Activated naive CD4-positive, alpha-beta T cell treated with Interleukin-2 at 50 U/mL for 16 hours (primary cell): ENCODE measurements at regions not wholly inside any gene's neighbourhood (a gene's known extent, or its start where the extent isn't known, plus 50 kb on each side); places are given as distances from the start of the nearest gene placed in this dataset.
"Not testable (repeated sequence)": the region's sequence is repeated elsewhere in the genome, so short reads cannot be mapped to it uniquely, and the experiment has no call there.

ENCODE experiments used
- DNase-seq: peaks from one replicate; pipeline ENCODE4 v3.0.0-alpha.2; 2020

DNA sequence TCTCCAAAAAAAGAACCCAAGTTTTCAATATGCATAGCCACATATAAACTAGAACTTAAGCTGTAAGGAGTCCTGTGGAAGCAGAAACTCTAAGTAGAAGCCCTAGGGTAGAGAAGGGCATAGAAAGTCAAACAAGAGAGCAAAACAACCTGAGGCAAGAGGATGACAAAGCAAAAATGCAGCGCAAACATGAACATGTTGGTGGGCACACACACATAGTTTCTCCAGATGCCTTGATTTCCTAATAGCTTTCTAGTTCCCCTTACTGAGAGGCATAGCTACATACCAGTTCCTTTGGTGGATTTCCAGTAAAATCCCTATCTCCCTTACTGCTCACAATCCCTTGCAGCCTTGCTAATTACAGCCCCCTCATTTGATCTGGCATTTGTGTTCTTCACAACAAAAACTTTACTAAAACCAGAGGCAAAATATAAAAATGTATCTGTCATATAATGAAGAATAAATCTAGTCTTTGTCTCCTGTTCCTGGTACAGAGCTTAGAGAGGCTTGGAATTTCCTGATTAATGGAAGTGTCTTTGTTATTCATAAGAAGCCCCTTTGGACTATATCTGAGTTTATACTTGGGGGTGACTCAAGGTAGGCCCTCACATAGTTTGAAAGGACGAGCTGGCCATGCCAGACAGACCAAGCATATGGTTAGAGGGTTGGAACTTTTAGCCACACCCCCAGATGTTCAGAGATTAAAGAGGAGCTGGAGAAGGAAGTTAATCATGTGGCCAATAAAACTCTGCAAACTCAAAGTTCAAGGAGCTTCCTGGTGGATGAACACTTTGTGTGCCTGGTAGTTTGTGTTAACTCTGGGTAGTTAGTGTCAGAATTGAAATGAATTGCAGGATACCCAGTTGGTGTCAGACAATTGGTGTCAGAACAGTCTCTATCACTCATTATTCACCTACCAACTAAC, 52.7 kb upstream of the ZCCHC13 start:
- no peak for DNase-seq

DNA sequence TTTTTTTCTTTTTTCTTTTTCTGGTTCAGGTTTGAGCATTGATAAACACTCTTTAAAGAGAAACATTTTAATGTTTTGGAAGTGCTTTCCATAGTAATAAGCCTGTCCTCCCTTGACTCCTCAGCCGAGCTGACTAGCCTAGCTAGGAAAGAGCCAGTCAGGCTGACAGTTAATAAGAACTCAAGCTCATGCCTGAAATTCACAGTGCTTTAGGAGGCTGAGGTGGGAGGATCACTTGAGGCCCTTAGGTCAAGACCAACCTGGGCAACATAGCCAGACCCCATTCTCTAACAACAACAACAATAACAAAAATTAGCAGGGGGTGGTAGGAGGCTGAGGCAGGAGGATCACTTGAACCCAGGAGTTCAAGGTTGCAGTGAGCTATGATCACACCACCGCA, 53.4 kb upstream of the ZCCHC13 start:
- no peak for DNase-seq

DNA sequence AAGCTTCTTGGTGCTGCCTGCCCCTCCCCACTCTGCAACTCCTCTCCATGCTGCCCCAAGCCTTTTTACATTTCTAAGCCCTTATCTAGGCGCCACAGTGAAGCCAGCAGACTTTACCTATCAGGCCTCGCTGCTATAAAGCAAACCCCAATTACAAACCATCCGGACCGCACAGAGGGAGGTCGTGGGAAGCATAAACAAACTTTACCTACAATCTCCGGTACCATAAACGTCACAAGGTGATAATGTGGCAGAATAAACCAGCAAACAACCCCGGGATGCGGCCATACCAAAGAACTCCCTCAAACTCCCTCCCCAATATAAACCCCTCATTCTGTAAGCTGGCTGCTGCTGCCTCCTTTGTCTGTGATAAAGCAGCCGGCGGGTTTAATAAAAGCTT, 54.0 kb upstream of the ZCCHC13 start:
- DNase-seq, result no peak

DNA sequence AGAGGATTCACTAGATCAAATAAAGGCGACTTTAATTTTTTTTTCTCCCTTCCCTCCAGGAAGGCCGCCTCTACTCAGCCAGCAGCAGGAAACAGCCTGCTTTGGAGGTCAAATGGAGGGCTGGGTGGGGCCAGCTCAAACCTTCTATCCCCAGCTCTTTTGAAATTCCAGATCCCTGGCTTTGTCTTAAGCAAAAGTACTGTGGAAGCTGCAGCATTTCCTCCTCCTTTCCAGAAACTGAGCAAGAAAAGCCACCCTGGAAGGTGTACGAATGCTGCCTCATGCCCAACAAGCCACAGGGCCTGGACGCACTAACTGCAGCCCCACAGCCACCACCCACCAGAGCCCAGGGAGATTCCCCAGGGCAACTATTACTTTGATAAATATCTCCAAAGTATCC, 55.1 kb upstream of the ZCCHC13 start:
- DNase-seq, result no peak

DNA sequence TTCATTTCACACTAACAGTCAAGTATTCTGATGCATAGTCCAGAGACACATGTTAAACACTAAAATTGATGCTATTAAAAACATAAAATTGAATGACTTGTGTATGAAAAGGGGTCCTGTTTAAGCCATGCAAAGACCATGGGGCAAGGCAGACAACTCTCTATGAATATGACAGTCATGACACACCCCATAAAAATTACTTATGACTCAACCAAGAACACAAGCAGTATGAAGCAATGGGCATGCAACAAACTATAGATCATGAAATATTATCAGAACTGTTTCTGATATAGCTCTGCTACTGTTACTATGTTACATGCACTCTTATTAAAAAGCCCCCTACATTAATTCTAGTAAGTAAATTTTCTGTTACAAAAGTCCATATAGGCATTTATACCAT, 57.5 kb upstream of the ZCCHC13 start:
- DNase-seq, result no peak

DNA sequence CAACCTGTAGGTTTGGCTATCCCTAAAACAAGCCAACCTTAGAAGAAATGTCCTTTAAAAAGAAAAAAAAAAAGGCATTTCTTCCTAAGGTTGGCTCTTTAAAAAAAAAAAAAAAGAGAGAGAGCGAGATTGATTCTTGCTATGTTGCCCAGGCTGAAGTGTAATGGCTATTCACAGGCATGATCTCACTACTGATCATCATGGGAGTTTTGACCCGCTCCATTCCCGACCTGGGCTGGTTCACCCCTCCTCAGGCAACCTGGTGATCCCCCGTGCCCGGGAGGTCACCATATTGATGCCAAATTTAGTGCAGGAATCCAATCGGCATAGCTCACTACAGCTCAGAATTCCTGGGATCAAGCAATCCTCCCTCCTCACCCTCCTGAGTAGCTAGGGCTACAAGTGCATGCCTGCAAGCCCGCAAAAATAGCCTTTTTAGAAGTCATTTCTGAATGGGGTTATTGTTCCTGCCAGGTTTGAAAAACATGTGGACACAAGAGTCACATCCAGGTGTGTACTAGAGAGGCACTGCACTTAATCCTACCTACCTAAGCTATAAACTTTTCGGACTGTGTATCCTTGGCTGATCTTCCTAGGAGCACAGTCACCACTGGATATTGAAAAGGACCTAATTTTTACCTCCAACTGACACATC, 61.4 kb upstream of the ZCCHC13 start:
- no peak for DNase-seq

DNA sequence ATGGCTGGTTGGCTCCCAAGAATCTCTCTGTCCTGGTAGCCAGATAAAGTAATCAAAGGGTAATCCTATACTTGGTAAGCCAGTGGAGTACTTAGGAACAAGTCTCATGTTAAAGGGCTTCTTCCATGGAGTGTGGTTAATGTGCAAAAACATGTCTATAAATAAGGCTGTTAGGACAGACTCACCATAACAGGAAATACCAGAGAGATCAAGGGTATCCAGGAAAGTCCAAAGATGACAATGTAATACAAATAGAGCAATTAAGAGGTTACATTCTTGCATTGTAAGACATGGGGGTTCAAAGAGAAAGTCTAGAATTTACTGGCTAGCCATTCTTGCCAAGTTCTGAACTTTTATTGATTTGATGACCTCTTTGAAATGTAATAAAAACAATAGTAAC, 61.9 kb upstream of the ZCCHC13 start:
- DNase-seq, result no peak

DNA sequence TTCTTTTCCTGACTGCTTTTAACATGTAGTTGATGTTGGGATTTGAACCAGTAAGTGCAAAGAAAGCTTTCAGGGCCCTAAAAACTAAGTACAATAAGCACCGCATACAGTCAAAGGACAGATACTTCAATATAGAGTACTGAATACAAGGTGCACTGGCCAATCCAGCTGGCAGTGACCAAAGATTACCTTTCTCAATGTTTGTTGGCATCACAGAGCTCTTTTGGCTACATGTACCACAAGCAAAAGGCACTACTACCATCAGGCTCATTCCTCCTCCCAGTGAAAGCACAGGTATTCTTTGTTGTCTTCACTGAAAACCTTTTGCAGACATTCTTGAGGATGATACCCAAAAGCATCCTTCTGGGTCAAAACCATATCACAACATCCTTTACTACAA, 65.2 kb upstream of the ZCCHC13 start:
- no peak for DNase-seq

DNA sequence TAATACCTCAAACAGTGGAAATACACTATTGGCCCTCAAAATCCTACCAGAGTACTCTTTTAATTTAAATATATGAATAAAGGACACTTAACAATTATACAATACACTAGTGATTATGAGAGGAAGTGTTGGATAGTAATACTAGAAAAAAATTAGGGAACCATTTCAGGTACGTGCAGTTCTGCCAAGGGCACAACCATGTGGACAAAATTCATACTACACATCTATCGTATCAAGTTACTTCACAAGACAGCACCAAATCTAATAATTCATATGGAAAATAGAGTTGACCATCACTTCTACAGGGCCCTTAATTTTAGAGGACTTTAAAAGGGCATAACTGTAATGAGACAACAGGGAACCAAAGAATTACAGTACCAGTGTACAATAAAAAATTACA, 69.2 kb upstream of the ZCCHC13 start:
- DNase-seq, result no peak

DNA sequence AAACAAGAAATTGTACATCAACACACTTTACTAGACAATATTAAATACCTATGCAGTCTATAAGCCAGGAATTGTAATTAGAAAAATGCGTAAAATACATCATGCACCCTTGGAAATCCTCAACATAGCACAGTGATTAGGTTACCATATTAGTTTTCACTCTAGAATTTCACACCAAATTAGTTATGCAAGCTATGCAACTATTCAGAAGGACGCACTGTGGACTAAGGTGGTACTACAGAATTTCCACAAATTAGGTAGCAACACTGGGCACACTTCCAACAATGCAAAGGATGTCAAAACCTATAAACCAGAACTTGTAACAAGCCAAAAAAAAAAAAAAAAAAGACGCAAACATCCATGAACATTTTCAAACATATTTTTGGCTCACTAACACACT, 71.1 kb upstream of the ZCCHC13 start:
- no peak for DNase-seq

DNA sequence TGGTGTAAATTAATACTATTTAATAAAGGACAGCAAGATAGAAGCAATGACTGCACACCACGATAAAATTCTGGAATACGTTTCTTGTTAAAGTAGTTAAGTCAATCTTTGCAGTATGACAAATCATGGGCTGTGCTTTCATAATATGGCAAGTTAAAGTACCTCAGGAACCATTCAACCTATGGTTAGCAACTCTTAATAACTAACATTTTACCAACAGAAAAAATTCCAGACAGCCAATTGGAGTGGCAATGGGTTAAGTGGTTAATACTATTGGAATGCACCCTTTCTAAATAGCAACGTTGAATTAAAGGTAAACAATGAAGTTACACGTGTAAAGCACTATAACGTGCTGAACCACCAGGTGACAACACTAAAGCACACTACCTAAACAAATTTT, 72.4 kb upstream of the ZCCHC13 start:
- no peak for DNase-seq

DNA sequence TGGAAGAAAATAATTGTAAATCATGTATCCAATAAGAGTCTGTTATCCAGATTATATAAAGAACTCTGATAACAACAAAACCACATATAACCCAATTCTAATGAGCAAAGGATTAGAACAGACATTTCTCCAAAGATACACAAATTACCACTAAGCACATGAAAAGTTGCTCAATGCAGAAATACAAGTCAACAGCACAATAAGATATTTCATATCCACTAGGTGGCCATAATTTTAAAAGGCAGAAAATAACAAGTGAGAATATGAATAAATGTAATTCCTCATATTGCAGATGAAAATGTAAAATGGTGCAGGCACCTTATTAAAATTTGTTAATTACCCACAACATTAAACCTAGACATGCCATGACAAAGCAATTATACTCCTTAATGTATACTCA, 73.9 kb upstream of the ZCCHC13 start:
- no peak for DNase-seq

DNA sequence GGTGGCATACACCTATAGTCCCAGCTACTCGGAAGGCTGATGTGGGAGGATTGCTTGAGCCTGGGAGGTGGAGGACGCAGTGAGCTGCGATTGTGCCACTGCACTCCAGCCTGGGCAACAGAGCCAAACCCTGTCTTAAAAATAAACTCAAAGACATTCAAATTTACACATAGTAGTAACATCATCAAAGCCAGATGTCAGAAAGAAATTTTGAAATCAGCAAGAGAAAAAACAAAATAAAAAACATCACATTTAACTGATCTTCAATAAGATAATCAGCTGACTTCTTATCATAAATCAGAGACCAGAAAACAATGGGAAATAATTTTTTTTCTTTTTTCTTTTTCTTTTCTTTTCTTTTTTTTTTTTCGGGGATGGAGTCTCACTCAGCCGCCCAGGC, 78.9 kb upstream of the ZCCHC13 start:
- DNase-seq, result no peak

DNA sequence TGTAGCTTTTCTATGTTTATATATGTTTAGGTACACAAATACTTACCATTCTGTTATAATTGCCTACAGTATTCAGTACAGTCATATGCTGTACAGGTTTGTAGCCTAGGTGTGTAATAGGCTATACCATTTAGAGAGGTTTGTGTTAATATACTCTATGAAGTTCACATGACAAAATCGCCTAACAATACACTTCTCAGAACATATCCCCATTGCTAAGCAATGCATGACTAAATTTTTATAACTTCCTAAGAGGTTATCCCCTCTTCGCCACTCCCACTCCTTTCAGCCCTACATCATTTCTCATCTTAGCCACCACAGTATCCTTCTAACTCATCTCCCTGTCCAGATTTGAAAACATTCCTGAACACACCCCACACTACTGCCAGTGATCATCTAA, 83.7 kb upstream of the ZCCHC13 start:
- no peak for DNase-seq

DNA sequence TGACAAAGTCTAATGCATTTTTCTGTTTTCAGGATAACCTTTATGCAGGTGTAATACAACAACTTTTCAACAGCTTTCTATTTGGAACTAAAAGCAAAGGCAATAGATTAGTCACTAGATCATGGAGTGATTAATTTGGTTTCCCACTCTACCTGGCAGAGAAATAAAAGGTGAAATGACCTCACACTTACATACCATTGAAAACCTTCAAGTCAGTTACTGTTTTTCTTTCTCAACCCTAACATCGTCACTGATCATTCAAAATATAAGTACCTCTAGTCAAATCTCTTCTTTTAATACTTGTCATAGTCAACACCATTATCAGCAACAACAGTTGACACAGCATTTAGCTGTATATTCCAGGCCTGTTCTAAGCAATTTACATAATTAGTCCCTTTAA, 85.1 kb upstream of the ZCCHC13 start:
- no peak for DNase-seq

DNA sequence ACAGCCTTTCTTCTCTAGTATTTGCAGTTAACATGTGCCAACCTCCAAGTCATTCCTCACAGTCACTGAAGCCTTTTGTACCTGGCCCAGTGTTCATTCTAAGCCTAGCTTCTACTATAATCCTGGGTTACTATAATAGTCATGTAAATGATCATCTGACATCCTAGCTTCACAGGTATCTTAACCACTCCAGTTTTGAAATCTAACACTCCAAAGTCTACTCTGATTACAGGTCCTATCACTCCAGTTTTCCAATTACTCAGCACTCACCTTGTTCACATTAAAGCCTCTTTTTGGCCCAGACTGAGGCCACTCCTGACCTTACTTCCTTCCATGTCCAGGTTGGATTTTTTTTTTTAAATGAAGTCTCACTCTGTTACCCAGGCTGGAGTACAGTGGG, 87.6 kb upstream of the ZCCHC13 start:
- no peak for DNase-seq

DNA sequence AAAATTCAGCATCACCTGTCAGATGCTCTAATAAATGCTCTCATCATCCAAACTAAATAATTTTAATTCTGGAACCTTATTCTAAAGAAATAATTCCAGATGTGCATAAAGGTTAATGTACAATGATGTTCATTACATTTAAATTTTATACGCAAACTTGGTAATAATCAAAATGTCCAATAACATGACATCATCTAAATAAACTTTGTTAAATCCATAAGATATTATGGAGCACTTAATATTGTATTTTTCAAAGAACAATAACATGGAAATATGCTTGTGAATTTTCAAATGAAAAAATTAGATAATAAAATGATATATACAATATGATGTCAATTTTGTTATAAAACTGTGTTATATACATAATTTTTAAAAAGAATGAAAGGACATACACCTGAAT, 92.1 kb upstream of the ZCCHC13 start:
- no peak for DNase-seq

DNA sequence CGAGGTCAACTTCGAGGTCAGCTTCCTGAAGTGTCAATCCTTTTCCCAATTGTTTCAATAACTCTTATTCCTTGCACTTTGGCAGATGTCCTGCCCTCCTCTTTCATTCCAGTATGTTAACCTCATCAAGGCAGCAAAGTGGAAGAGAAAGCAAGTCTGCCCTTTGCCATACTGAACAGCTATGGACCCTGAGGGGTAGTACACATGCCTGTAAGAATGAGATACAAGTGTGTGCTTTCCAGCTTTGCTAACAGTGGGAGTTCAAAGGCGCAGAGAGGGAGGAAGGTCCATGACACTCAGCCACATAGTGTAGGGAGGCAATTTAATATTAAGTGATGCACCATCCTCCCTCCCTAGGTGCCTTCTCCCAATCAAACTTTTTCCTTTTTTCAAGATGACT, 96.4 kb upstream of the ZCCHC13 start:
- no peak for DNase-seq

DNA sequence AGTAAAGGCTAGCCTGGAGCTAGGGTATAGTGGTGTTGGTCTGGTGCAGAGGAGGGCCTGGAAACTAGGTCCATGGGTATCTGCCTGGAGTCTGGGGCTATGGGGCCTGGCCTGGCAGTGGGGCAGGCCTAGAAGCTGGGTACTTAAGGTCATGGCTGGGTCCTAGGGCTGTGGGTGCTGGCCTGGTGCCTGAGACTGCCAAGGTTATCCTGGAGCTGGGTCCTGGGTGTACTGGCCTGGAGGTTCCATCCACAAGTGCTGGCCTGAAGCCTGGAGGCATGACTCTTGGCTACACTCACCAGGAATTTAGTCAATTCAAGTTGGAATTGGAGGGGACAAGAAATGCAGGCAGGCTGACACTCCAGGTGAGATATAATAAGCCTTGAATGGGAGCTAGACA, 108.4 kb upstream of the ZCCHC13 start:
- no peak for DNase-seq

DNA sequence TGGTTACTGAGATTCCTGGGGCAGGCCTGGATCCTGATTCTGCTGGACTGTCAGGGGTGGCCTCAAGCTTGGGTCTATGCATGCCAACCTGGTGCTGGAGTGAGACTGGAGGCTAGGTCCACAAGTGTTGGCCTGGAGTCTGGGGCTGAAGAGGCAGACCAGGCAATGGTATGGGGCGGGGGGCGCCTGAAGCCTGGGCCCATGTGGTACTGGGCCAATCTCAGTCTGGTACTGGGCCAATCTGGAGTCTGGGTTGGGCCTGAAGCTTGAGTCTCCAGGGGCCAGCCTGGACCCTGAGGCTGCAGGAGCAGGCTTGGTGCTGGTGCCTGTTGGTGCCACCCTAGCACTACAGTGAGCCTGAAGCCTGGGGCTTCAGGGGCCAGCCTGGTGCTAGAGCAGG, 108.9 kb upstream of the ZCCHC13 start:
- no peak for DNase-seq

DNA sequence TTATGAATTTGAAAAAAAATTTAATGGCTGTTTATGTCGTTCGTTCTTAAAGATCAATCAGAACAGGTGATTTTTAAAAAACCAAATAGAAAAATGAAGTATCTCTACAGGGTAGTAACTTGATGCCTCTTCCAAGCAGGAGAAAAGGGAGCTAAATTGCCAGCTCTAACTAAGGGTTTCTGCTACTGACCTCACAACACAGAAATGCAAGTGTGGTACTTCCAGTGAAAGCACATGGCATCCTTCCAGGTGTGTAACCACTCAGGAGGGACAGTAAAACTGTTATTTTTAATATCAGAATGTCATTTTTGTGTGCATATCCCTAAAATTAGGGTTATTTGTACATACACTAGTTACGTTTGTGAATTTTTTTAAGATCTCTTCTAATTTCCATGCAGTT, 116.8 kb upstream of the ZCCHC13 start:
- no peak for DNase-seq

DNA sequence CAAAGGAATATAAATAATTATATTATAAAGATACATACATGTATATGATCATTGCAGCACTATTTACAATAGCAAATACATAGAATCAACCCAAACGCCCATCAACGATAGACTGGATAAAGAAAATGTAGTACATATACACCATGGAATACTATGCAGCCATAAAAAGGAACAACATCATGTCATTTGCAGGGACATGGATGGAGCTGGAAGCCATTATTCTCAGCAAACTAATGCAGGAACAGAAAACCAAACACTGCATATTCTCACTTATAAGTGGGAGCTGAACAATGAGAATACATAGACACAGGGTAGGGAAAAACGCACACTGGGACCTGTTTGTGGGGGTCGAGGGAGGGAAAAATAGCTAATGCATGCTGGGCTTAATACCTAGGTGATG, 120.9 kb upstream of the ZCCHC13 start:
- not testable (repeated sequence) for DNase-seq

DNA sequence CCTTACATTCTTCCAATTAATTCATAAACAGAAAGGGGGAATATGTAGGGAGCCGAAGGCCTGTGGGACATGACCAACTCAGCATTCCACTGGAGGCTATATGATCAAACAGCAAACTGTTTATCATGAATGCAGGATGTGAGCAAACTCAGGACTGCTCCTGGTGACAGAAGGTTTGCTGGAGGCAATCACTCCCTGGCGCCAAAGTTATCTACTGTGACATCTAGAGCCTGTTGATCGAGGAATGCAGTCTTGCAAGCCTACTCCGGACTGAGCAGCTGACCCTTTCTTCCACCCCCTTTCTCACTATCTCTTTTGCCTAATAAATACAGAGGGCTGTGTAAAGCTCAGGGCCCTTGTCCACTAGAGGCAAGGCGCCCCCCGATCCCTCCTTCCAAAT, 122.0 kb upstream of the ZCCHC13 start:
- not testable (repeated sequence) for DNase-seq

DNA sequence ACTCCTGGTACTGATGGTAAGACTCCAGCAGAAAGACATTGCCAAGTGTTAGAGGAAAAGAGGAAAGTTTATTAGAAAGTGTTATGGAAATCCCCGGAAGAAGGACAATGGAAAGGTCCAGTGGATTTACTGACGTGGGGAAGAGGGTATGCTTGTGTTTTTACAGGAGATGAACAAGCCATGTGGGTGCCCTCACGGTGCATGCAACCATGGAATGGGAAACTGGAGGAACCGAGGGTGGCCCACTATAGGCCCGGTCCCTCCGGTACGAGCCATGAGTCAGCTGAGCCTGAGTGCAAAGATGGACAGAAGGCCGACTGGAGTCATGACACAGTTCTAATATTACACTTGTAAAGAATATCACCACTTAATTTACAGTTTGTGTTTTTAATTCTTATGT, 123.3 kb upstream of the ZCCHC13 start:
- DNase-seq, result no peak

DNA sequence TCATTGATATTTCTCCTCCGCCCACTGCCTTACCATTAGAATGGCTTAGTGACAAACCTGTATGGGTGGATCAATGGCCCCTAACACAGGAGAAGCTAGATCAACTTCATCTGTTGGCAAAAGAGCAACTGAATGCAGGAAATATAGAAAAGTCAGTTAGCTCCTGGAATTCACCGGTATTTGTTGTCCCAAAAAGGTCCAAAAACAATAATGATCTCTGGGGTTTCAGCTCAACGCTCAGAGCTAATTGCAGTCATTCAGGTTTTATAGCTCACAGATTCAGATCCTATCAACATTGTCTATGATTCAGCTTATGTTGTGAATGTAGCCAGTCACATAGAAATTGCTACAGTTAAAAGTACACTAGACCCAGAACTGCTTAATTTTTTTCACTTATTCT, 124.0 kb upstream of the ZCCHC13 start:
- no peak for DNase-seq
